ENCODE measurements at regions not wholly inside any gene's neighbourhood (a gene's known extent, or its start where the extent isn't known, plus 50 kb on each side); places are given as distances from the start of the nearest gene placed in this dataset.

DNA sequence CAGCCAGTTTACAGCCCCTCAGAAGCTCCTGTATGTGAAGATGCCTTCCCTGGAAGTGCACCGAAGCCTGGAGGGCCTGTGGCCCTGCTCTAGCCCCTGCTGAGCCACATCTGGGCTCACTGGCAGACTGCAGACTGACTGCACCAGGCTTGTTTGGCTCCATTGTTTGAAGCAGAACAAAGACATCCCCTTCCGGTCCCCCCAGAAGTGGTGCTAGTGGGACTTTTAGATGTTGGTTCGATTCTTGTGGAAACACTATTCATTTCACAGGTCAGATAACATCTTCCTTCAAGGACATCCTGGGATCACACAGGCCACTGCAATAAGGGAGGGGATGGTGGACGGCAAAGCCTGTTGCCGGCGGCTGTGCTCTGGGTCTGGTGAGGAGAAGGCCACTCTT lies 57.8 kb upstream of the CBLN2 start:
- no peaks in the 10 kb centered on the region for H3K9me1 ChIP-seq (replicated peaks; ENCODE audit: control insufficient read depth, extremely low read depth, insufficient read depth, low read length)
- no TSS peak for BruUV-seq (replicated peaks)
- dilution Hi-C loops (cut with MboI; ENCODE audit: extremely low pct_ligation_motif_present, low sequenced_read_pairs): no loop called here
- H3K9ac ChIP-seq (replicated peaks; ENCODE audit: extremely low read depth, insufficient read depth, low read length): no peak overlapping the region
- CTCF ChIA-PET: no interaction called here
- FAIRE-seq: no peak
- TF ChIP-seq POLR2A (IDR thresholded peaks at IDR 0.05; ENCODE audit: low read depth, low read length): no peak
- no peak for TF ChIP-seq GATA2 (IDR thresholded peaks at IDR 0.05; ENCODE audit: insufficient read depth, insufficient read length, low read depth, low read length)
- no peak for TF ChIP-seq FOS (IDR thresholded peaks at IDR 0.05; ENCODE audit: borderline replicate concordance, insufficient read depth, low read length)
- H3K36me3 ChIP-seq (ENCODE audit: control insufficient read depth in 2 of 2, extremely low read depth in 1 of 2, insufficient read depth in 2 of 2, low read length in 2 of 2): no peaks in the 10 kb centered on the region
- no peak overlapping the region for H3K4me3 ChIP-seq (replicated peaks in 1 of 3; ENCODE audit: insufficient read depth in 1 of 3, low read depth in 1 of 3, low read length in 3 of 3)
- intact Hi-C loops (cut with micrococcal nuclease): no loop called here
- no peak overlapping the region for H2AFZ ChIP-seq (ENCODE audit: low read depth, low read length)
- H4K20me1 ChIP-seq (replicated peaks; ENCODE audit: control insufficient read depth, extremely low read depth, insufficient read depth, low read length): no peaks in the 10 kb centered on the region
- H3K4me1 ChIP-seq (ENCODE audit: control insufficient read depth, extremely low read depth, insufficient read depth, low read length): no peaks in the 10 kb centered on the region
- peaks cover 2% of the 10 kb centered on the region for H3K9me3 ChIP-seq (replicated peaks; ENCODE audit: control insufficient read depth, insufficient read depth, low read length)
- H3K27ac ChIP-seq (ENCODE audit: insufficient read depth, low read depth, low read length): no peak overlapping the region
- no peaks in the 10 kb centered on the region for H3K79me2 ChIP-seq (ENCODE audit: control insufficient read depth, insufficient read depth, low read length)
- POLR2A ChIA-PET: no interaction called here
- no peak for DNase-seq (ENCODE audit: low read depth, low spot score)
- H3K4me2 ChIP-seq (ENCODE audit: insufficient read depth, low read length): no peak overlapping the region
- H3K27me3 ChIP-seq (ENCODE audit: control insufficient read depth in 2 of 2, insufficient read depth in 2 of 2, low read length in 2 of 2): no peaks in the 10 kb centered on the region

DNA sequence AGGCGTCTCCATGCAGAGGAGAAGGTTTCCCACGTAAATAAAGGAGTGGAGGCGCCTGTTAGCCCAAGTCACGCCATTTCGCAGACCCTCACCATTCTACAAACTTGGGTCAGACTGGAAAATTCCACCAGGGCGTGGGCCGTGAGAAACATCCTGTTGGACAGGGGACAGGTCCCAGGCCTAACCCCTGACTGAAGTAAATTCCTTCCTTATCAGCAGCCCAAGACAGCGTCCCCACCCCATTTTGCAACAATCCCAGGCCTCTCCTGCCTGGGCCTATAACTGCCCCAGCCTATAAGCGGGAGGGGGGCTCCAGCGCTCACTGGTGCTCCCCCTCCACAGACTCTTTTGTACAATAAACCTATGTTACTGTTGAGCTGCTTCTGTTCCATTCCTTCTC lies 57.3 kb upstream of the CBLN2 start:
- no peaks in the 10 kb centered on the region for H3K9me1 ChIP-seq (replicated peaks; ENCODE audit: control insufficient read depth, extremely low read depth, insufficient read depth, low read length)
- FAIRE-seq: no peak
- H3K27me3 ChIP-seq (ENCODE audit: control insufficient read depth in 2 of 2, insufficient read depth in 2 of 2, low read length in 2 of 2): no peaks in the 10 kb centered on the region
- H3K36me3 ChIP-seq (ENCODE audit: control insufficient read depth in 2 of 2, extremely low read depth in 1 of 2, insufficient read depth in 2 of 2, low read length in 2 of 2): no peaks in the 10 kb centered on the region
- ChIA-PET CTCF (no interaction called here), POLR2A (no interaction called here)
- peaks cover 2% of the 10 kb centered on the region for H3K9me3 ChIP-seq (replicated peaks; ENCODE audit: control insufficient read depth, insufficient read depth, low read length)
- no peak overlapping the region for H2AFZ ChIP-seq (ENCODE audit: low read depth, low read length)
- no peak for DNase-seq (ENCODE audit: low read depth, low spot score)
- H3K79me2 ChIP-seq (ENCODE audit: control insufficient read depth, insufficient read depth, low read length): no peaks in the 10 kb centered on the region
- TF ChIP-seq JUN (IDR thresholded peaks at IDR 0.05; ENCODE audit: borderline replicate concordance, insufficient read depth, insufficient read length, low read depth) (no peak), MYC (IDR thresholded peaks at IDR 0.05; ENCODE audit: low read depth, low read length) (no peak), GATA2 (IDR thresholded peaks at IDR 0.05; ENCODE audit: insufficient read depth, insufficient read length, low read depth, low read length) (no peak), POLR2AphosphoS5 (IDR thresholded peaks at IDR 0.05; ENCODE audit: insufficient read depth, low read depth, low read length) (no peak), POLR2A (IDR thresholded peaks at IDR 0.05; ENCODE audit: low read depth, low read length) (no peak), FOS (IDR thresholded peaks at IDR 0.05; ENCODE audit: borderline replicate concordance, insufficient read depth, low read length) (no peak)
- TF ChIP-seq, protein P1, sequence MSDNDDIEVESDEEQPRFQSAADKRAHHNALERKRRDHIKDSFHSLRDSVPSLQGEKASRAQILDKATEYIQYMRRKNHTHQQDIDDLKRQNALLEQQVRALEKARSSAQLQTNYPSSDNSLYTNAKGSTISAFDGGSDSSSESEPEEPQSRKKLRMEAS (IDR thresholded peaks at IDR 0.05; ENCODE audit: insufficient read depth, insufficient read length): no peak
- TF ChIP-seq, protein P2, sequence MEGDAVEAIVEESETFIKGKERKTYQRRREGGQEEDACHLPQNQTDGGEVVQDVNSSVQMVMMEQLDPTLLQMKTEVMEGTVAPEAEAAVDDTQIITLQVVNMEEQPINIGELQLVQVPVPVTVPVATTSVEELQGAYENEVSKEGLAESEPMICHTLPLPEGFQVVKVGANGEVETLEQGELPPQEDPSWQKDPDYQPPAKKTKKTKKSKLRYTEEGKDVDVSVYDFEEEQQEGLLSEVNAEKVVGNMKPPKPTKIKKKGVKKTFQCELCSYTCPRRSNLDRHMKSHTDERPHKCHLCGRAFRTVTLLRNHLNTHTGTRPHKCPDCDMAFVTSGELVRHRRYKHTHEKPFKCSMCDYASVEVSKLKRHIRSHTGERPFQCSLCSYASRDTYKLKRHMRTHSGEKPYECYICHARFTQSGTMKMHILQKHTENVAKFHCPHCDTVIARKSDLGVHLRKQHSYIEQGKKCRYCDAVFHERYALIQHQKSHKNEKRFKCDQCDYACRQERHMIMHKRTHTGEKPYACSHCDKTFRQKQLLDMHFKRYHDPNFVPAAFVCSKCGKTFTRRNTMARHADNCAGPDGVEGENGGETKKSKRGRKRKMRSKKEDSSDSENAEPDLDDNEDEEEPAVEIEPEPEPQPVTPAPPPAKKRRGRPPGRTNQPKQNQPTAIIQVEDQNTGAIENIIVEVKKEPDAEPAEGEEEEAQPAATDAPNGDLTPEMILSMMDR (IDR thresholded peaks at IDR 0.05; ENCODE audit: extremely low read depth in 1 of 2, insufficient read depth in 1 of 2, low read depth in 1 of 2, low read length in 2 of 2): no peak
- no peak overlapping the region for H3K9ac ChIP-seq (replicated peaks; ENCODE audit: extremely low read depth, insufficient read depth, low read length)
- no peaks in the 10 kb centered on the region for H4K20me1 ChIP-seq (replicated peaks; ENCODE audit: control insufficient read depth, extremely low read depth, insufficient read depth, low read length)
- BruUV-seq (replicated peaks): no TSS peak
- H3K4me1 ChIP-seq (ENCODE audit: control insufficient read depth, extremely low read depth, insufficient read depth, low read length): no peaks in the 10 kb centered on the region
- no peak overlapping the region for H3K27ac ChIP-seq (ENCODE audit: insufficient read depth, low read depth, low read length)
- no peak overlapping the region for H3K4me3 ChIP-seq (replicated peaks in 1 of 3; ENCODE audit: insufficient read depth in 1 of 3, low read depth in 1 of 3, low read length in 3 of 3)
- H3K4me2 ChIP-seq (ENCODE audit: insufficient read depth, low read length): no peak overlapping the region
- dilution Hi-C loops (cut with MboI; ENCODE audit: extremely low pct_ligation_motif_present, low sequenced_read_pairs): no loop called here
- intact Hi-C loops (cut with micrococcal nuclease): no loop called here

All from endothelial cell of umbilical vein (primary cell).